Lung (tissue), 9 donors: ENCODE measurements at regions not wholly inside any gene's neighbourhood (a gene's known extent, or its start where the extent isn't known, plus 50 kb on each side); places are given as distances from the start of the nearest gene placed in this dataset.
"Not testable (repeated sequence)": the region's sequence is repeated elsewhere in the genome, so short reads cannot be mapped to it uniquely, and the experiment has no call there.

Experiments
- ATAC-seq: fragments of 200-7000 bp; cut with Tn5 transposase; one replicate; pipeline ENCODE4 v1.9.1; 2020; ENCODE audit warnings: moderate number of reproducible peaks; ENCODE audit not compliant: insufficient read depth, low FRiP score
- DNase-seq, 3 donors: peaks; one replicate each; pipeline ENCODE4 v3.0.0-alpha.2; 2013 to 2017
- H3K27ac ChIP-seq, 2 donors: one replicate each; pipeline ENCODE4 v1.5.1; 2013; ENCODE audit warnings: mild to moderate bottlenecking in 2 of 2, moderate library complexity in 2 of 2, control low read depth in 1 of 2, inconsistent platforms in 1 of 2, low read depth in 1 of 2, low read length in 1 of 2
- H3K27me3 ChIP-seq, 3 donors: one replicate each; pipeline ENCODE4 v1.5.1; 2013; ENCODE audit warnings: low read length in 2 of 3; ENCODE audit not compliant: control insufficient read depth in 3 of 3, insufficient read depth in 3 of 3
- H3K36me3 ChIP-seq, 4 donors: one replicate each; pipeline ENCODE4 v1.5.1; 2013; ENCODE audit warnings: low read length in 4 of 4, mild to moderate bottlenecking in 1 of 4, moderate library complexity in 1 of 4; ENCODE audit not compliant: control insufficient read depth in 4 of 4, insufficient read depth in 4 of 4
- H3K4me1 ChIP-seq, 5 donors: one replicate each; pipeline ENCODE4 v1.5.1; 2013; ENCODE audit warnings: low read length in 5 of 5, mild to moderate bottlenecking in 2 of 5, moderate library complexity in 1 of 5; ENCODE audit not compliant: control insufficient read depth in 5 of 5, insufficient read depth in 5 of 5
- H3K4me3 ChIP-seq: one replicate; pipeline ENCODE4 v1.5.1; 2013; ENCODE audit warnings: mild to moderate bottlenecking, control low read depth, moderate library complexity
- H3K9ac ChIP-seq, 2 donors: one replicate each; pipeline ENCODE4 v1.5.1; 2013; ENCODE audit warnings: low read length in 2 of 2, control low read depth in 1 of 2; ENCODE audit not compliant: insufficient read depth in 1 of 2
- H3K9me3 ChIP-seq, 4 donors: one replicate each; pipeline ENCODE4 v1.5.1; 2013; ENCODE audit warnings: low read length in 3 of 4, mild to moderate bottlenecking in 1 of 4, moderate library complexity in 1 of 4; ENCODE audit not compliant: control insufficient read depth in 4 of 4, insufficient read depth in 3 of 4
- WGBS, 2 donors: extraction: QIAGEN DNeasy Blood & Tissue Kit; methylation state at CpG; one replicate each; pipeline ENCODE4 v1.1.7; 2013; 5-methylcytosine and 5-hydroxymethylcytosine counted together
- donor health status: Bipolar disorder and iron deficiency.
- donor health status: healthy.
- donor health status: DM: yes; HTN: yes; CAD: no.

DNA sequence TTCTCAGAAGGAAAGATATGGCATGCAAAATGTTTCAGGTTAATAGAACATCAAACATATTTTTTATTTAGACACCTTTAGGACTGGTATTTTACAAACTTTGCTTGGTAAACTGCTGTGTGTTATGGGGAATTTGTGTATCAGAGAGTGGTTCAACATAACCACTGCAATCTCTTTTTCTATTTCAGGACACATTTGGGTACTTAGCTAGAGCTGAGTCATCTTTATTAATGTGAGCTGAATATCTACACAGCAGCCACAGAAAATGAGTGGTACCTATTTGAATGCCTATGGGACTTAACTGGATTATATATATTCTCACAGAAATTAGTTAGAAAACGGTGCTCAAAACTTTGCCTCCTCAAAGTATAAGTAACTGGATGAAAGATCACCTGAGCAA, 179.8 kb downstream of the SPDYE17 start:
- not testable (repeated sequence) for ATAC-seq, H3K36me3 ChIP-seq
- no CpG with 5 or more reads among the region's 1 CpG for WGBS, 2 donors

DNA sequence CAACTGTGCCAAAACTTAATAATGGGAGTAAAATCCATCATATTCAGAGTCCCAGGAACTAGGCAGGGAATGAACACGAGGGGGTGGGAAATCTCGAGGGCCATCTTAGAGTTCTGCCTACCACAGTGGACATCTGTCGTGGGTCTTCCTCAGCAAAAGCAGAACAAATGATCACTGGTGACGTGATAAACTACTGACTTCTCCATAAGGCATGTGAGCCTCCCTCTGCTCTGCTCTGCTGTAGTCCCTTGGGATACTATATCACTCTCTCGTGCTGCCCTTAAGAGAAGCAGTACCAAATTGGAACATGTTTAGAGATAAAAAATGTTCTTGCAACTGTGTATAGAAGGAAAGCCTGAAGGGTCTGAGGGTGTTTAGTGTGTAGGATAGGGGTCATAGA, 180.5 kb downstream of the SPDYE17 start:
- not testable (repeated sequence) for DNase-seq, H3K4me3 ChIP-seq, H3K4me1 ChIP-seq, H3K9me3 ChIP-seq, H3K36me3 ChIP-seq, H3K27me3 ChIP-seq, H3K27ac ChIP-seq, ATAC-seq, H3K9ac ChIP-seq
- 54 to 81% methylated on average over 3 of the region's 5 CpGs for WGBS, 2 donors

More for the DNA sequence above, 179.8 kb downstream of the SPDYE17 start:
- not testable (repeated sequence) for H3K4me1 ChIP-seq, H3K9me3 ChIP-seq, H3K4me3 ChIP-seq, H3K27me3 ChIP-seq, H3K27ac ChIP-seq, H3K9ac ChIP-seq, DNase-seq

DNA sequence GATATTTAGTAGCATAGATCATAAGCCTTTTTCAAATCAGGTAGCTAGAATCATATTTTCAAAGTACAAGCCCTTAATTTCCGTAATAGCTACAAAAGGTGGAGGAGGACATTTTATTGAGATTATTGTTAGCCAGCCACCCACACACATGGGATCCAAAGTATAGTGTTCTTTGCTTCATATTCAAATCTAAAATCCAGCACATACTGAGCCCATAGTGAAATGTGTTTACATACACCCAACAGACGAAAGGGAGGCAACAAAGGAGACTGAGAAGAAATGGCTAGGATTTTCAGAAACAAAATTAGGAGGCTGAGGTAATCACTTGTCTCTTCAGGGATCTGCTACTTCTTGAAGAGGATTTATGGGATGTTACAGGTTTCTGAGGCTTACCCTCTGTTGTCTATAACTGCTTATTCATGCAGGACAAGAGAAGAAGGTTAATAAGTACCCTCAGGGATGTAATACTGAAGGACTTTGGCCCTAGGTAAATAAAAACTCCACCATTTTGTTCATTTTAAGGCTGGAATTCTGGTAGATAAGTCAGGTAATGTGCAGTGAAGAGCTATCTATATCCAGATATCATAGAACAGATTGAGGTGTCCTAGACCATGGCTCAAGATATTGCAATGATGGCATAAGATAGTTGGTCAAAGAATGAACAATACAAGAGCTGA, 182.1 kb downstream of the SPDYE17 start:
- 93 to 95% methylated on average over 2 of the region's 2 CpGs for WGBS, 2 donors
- not testable (repeated sequence) for H3K9me3 ChIP-seq, DNase-seq, H3K27me3 ChIP-seq, H3K27ac ChIP-seq, H3K9ac ChIP-seq, ATAC-seq, H3K36me3 ChIP-seq, H3K4me1 ChIP-seq, H3K4me3 ChIP-seq

DNA sequence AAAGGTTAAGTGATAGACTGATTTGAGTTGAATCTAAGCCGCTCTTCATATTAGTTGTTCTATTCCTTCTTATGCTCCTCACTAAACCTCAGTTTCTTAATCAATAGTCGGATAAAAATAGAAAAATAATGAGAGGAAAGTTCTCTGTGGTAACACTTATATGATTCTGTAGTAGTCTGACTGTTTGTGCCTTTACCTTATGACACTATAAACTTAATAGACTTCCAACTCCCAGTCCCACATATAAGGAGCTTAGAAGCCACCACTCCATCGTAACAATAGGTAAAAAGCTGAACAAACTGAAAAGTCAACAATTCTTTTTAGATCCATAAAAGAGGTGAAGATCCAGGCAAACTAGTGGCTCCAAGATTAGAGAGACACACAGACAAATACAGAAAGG, 192.3 kb downstream of the SPDYE17 start:
- not testable (repeated sequence) for H3K27ac ChIP-seq, H3K4me1 ChIP-seq, H3K27me3 ChIP-seq, H3K9ac ChIP-seq, H3K9me3 ChIP-seq, DNase-seq, ATAC-seq, H3K36me3 ChIP-seq, H3K4me3 ChIP-seq
- 71 to 91% methylated on average over 3 of the region's 3 CpGs for WGBS, 2 donors

DNA sequence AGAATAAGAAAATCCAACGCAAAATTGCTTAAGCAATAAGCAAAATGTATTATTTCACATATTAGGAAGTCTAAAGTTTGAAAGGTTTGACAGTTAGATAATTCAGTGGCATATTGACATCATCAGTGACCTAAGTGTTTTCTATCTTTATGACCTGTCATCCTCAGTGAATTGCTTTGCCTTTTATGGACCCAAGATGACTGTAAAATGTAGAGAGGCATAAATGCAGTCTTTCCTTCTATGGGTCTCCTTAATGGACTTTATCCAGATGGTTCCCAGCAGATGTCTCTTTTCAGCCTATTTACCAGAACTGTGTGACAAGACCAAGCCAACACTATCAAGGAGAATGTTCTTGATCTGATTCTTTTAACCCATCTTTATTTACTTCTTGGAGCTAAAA, 192.9 kb downstream of the SPDYE17 start:
- not testable (repeated sequence) for H3K27ac ChIP-seq, ATAC-seq
- WGBS, 2 donors = 90 to 91% methylated on average over 1 of the region's 1 CpG

DNA sequence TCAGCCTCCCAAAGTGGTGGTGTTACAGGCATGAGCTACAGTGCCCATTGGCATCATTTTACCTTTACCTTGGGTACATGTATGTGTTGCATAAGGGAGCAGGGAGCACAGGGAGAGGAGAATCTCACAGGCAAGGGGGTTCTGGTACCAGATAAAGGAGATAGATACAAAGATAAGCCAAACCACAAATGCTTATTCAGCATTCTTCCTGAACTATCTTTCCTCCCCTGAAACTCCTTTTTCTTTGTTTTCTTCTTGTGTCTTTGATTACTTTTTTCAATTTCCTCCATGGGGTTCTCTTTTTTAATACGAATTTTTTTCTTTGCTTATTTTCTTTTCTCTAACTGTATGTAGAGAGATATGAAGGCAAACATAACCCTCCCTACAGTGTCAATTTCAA, 193.8 kb downstream of the SPDYE17 start:
- not testable (repeated sequence) for ATAC-seq

More for the DNA sequence above, 192.9 kb downstream of the SPDYE17 start:
- DNase-seq, H3K27me3 ChIP-seq, H3K9ac ChIP-seq, H3K36me3 ChIP-seq, H3K9me3 ChIP-seq, H3K4me3 ChIP-seq, H3K4me1 ChIP-seq: not testable (repeated sequence)

DNA sequence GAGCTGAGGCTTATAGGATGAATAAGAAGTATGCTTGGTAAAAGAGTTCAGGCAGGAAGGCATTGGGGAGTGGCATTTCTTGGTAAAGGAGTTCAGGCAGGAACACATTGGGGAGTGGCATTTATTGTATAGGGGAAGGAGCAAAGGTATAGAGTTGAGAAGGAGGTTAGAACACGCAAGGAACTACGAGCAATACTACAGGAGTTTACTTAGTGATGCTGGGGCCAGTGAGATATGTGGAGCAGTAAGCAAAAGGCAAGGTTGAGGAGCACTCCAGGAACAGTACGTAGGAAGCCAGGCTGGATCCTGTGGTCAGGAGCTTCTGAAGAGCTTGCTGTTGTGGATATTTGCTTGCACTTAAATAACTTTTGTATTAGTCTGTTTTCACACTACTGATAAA, 202.2 kb upstream of the POMZP3 start:
- DNase-seq, ATAC-seq: not testable (repeated sequence)
- WGBS, 2 donors = 82 to 94% methylated on average over 3 of the region's 3 CpGs

More for the DNA sequence above, 193.8 kb downstream of the SPDYE17 start:
- not testable (repeated sequence) for H3K36me3 ChIP-seq, H3K9me3 ChIP-seq, H3K4me1 ChIP-seq, H3K27ac ChIP-seq, H3K27me3 ChIP-seq, H3K4me3 ChIP-seq, H3K9ac ChIP-seq, DNase-seq
- 67 to 85% methylated on average over 1 of the region's 1 CpG for whole genome bisulfite sequencing, 2 donors

DNA sequence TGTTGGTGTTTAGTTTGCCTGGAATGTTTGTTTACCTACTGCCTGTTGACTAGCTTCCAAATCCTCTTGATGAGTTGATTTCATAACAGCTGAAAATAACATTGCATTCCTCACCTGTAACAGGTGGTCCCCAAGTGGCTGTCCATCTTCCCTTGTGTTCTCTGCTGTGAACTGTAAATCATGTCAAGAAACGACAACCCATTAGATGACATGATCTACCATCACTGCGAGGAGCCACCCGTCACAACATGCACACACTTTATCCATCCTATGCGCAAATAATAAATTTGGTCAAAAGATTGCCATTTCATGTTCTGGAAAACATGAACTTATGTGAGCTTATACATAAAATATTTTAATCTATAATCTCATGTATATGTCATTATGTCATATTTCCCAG, 199.1 kb upstream of the POMZP3 start:
- H3K36me3 ChIP-seq, ATAC-seq, H3K27ac ChIP-seq, H3K4me3 ChIP-seq, H3K4me1 ChIP-seq, H3K9me3 ChIP-seq, H3K27me3 ChIP-seq, DNase-seq, H3K9ac ChIP-seq: not testable (repeated sequence)
- 95 to 96% methylated on average over 4 of the region's 4 CpGs for WGBS, 2 donors

More for the DNA sequence above, 202.2 kb upstream of the POMZP3 start:
- not testable (repeated sequence) for H3K27ac ChIP-seq, H3K4me1 ChIP-seq, H3K9me3 ChIP-seq, H3K36me3 ChIP-seq, H3K9ac ChIP-seq, H3K27me3 ChIP-seq, H3K4me3 ChIP-seq
